Neural progenitor cell (in vitro differentiated cells): ENCODE measurements at regions not wholly inside any gene's neighbourhood (a gene's known extent, or its start where the extent isn't known, plus 50 kb on each side); places are given as distances from the start of the nearest gene placed in this dataset.

ENCODE experiments used
- EZH2 ChIP-seq: fragments of 200-600 bp; sonication (generic); IDR thresholded peaks from 2 replicates; pipeline ENCODE4 v1.6.1; 2017; ENCODE audit warnings: antibody characterized with exemption, mild to moderate bottlenecking, moderate library complexity
- EZH2phosphoT487 ChIP-seq: fragments of 200-600 bp; sonication (generic); IDR thresholded peaks from 2 replicates; pipeline ENCODE4 v1.6.1; 2017; ENCODE audit warnings: antibody characterized with exemption
- TF ChIP-seq, protein P1 (sequence below): fragments of 200-600 bp; sonication (generic); IDR thresholded peaks from 2 replicates; pipeline ENCODE4 v1.5.1; 2017; ENCODE audit warnings: antibody characterized with exemption, mild to moderate bottlenecking

DNA sequence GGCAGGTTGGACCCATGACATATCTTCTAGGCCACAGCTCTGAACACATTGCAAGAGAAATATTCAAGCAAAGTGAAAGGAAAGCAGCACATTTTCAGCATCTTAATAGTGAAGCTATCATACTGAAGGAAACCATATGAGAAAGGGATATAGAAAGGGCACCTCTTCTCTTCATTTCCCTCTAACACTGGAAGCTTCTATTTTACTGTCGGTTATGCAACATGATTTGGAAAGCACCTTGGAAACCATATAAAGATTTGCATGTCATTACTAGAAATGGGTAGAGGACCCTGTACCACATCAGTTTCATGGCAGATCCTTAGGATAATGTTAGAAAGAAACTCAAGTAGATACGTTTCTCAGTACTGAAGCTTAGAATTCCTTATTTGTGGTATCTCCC is 70.5 kb upstream of the HMGN3 start:
- TF ChIP-seq, protein P1, sequence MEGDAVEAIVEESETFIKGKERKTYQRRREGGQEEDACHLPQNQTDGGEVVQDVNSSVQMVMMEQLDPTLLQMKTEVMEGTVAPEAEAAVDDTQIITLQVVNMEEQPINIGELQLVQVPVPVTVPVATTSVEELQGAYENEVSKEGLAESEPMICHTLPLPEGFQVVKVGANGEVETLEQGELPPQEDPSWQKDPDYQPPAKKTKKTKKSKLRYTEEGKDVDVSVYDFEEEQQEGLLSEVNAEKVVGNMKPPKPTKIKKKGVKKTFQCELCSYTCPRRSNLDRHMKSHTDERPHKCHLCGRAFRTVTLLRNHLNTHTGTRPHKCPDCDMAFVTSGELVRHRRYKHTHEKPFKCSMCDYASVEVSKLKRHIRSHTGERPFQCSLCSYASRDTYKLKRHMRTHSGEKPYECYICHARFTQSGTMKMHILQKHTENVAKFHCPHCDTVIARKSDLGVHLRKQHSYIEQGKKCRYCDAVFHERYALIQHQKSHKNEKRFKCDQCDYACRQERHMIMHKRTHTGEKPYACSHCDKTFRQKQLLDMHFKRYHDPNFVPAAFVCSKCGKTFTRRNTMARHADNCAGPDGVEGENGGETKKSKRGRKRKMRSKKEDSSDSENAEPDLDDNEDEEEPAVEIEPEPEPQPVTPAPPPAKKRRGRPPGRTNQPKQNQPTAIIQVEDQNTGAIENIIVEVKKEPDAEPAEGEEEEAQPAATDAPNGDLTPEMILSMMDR, result no peak
- no peak for TF ChIP-seq EZH2
- TF ChIP-seq EZH2phosphoT487, result no peak
